T-helper 2 cell treated with Interferon-gamma antibody and Interleukin-4, amounts not matched to agents 100 ng/mL and 5 ng/mL, for 36 hours (primary cell): ENCODE measurements at regions not wholly inside any gene's neighbourhood (a gene's known extent, or its start where the extent isn't known, plus 50 kb on each side); places are given as distances from the start of the nearest gene placed in this dataset.
"Not testable (repeated sequence)": the region's sequence is repeated elsewhere in the genome, so short reads cannot be mapped to it uniquely, and the experiment has no call there.

Source experiments
- intact Hi-C: fragments of 100-400 bp; cut with micrococcal nuclease; formaldehyde crosslinking; loops from one replicate; pipeline ENCODE4 v1.15.1; 2023

DNA sequence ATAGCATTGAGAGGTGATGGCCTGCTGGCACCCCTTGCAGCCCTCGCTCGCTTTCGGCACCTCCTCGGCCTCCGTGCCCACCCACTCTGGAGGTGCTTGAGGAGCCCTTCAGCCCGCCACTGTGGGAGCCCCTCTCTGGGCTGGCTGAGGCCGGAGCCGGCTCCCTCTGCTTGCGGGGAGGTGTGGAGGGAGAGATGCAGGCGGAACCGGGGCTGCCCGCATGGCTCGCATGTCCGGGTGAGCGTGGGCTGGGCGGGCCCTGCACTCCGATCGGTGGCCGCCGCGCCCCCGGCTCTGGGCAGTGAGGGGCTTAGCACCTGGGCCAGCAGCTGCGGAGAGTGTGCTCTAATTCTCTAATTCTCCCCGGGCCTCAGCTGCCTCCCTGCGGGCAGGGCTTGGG lies 101.1 kb downstream of the KIF4B start:
- intact Hi-C loops = no loop called here

DNA sequence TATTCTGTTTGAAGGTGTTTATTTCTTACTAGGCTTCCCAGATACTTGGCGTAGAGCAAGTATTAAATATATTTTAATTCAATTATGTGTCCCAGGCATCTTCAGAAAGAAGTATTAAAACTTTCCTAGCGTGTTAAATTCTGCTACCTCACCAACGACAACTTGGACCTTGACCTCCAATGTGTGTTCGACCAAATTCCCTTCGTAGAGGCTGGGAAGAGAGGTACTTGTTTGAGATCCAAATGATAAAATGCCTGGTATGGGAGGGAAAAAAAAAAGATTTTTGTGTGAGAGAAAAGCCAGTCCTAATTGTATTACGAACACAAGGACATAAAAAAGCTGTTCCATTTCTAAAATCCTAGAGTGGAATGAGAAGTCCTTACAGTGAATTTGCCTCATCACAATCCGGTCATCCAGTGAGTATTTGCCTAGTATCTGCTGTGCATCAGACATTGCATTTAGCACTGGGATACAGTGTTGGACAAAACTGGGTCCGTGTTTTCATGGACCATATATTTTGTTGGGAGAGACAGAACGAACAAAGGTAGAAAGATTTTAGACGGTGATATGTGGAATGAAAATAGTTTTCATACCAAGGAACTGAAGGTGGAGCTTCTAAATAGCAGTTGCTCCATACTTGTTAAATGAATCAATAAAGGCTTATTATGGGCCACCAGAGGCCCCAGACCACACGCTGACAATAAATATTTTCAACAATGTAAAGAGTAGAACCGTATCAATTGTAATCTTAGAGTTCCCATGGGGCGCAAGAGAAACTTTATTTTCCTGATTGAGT lies 103.1 kb downstream of the KIF4B start:
- intact Hi-C loops = no loop called here

DNA sequence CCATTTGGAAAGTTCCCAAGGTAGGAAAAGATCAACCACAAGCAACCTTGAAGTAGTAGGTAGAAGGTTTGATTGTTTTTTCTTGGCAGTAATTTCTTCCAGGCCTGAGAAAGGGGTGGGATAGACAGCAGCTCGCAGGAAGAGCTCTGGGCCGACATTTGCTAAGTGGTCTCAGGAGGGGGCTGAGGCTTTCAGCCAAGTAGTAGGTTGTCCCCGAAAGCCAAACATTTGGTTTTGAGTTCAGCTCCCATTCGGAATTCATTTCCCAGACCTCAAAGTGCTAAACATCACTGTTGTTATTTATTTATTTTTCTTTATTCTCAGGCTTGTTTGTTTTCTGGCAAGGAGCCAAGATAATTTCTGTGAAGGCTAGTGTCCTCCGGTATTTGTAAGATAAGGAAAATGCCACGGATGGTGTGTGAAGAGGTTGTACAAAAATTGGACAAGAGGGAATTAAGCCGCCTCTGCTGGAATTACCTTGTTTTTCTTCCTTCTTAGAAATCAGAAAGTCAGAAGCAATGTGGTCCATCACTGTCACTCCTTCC lies 112.1 kb downstream of the KIF4B start:
- intact Hi-C loops = no loop called here

DNA sequence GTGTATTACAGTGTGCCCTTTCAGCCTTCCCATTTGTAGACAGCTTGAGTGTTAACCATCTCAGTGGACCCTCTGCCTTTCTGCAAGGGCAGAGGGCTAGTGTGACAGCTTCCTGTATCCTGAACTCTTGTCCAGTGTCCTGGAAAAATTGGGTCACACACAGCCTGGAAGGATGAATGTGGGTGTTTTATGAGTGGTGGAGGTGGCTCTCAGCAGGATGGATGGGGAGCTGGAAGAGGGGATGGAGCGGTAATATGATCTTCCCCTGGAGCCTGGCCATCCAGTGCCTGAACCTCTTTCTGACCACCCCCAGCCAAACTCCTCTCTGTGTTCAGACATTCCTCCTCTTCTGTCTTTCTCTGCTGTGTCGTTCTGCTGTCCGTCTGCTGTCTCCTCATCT lies 113.0 kb downstream of the KIF4B start:
- intact Hi-C loops = no loop called here

DNA sequence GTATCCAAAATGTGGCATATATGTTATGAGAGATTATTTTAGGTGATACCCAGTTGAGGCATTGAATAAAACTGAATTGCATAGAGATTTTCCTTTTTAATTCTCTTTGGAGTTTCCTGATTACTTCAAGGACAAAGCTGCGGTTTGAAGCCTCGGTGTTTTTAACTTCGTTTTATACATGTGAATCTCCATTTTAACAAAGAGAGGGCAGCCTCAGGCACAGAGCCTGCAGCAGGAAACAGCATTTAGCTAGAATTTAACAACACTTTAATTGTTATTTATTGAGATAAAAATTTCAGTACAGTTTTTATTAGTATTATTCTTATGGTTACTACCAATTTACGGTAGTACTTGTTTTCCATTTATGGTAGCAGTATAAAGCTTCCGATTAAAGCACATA lies 114.0 kb downstream of the KIF4B start:
- intact Hi-C loops = no loop called here

DNA sequence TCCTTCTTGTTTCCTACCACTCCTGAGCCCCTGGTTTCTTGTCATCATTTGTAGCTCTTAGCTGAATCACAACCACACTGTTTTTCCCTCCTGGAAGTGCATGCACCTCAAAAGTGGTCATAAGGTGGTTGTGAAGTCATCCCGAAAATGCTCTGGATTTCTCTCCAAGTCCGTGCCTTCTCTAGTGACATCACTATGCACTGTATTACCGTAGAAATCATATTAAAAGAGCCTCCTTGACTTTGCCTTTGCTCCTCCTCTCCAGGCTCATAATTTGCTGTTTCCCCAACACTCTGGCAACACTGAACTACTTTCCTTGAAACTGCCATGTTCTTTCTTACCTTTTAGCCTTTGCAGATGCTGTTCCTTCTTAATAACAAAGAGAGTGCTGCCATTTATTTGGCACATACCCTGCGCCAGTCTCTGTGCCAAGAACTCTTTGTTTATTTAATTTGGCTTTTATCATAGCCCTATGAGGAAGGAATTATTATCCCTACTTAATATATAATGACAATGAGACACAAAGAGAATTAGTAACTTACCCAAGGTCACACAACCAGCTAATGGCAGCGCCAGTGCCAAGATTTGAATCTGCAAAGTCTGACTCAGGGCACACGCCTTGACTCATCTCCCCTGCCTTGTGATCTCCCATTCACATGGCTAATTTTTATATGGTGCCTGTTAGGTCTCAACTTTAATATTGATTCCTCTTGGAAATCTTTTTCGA lies 115.4 kb downstream of the KIF4B start:
- intact Hi-C loops = no loop called here

DNA sequence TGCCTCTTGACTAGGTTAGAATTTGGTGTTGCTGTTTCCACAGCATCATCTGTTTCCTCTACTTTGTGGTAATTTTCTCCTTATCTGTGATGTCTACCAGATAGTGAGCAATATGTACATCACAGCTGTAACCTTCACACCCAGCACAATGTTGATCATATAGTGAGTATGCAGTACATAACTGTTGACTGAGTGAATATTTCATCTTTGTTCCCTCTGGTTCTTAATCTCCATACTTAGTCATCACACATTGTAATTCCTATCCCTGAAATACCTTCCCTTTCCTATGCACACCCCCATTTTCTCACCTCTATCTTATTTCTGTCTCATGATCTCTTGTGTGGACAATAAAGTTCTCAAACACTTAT lies 115.9 kb downstream of the KIF4B start:
- intact Hi-C loops = no loop called here

DNA sequence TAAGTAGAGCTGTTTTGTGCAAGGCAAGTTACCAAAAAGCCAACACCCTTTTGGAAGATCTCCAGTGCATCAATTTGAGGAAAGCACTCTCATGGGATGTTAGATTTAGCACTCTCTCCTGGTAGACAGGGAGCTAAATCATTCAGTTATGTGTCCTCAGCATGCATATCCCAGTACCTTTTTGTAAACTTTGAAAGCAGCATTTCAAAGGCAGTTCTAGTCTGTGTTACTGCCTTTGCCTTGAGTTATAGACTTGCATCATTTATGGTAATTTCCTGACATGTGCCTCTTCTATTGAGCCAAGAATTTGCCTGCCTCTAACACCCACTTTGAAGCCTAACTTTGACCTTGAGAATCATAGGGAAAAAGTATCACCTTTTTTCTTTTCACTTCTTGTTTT lies 120.6 kb downstream of the KIF4B start:
- intact Hi-C loops = no loop called here

DNA sequence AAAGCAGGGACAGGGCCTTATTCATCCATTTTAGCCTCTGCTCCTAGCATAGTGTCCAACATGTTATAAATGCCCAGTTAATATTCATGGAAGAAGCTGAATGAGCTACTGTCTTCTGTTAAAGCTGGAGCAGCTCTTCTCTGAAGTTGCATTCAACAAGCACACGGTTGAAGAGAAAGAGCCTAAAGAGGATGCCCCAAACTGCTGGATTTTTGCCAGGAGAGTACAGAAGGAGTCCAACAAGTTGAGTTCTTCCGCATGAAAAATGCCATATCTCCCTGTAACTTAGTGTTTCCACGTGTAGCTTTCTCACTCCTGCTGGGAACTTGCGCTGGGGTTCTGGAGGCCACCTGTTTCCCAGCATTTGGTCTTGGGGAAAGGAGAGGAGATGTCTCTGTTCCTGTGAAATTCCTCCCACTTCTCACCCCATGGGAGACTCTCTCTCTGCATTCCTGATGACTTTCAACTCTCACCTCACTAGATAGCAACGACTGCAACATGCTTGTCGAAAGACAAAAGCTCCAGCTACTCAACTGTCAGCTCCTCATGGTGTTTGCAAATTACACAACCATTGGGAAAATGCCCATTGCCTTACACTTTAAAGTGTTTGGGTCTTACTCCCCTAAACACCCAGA lies 122.8 kb downstream of the KIF4B start:
- intact Hi-C loops = no loop called here

DNA sequence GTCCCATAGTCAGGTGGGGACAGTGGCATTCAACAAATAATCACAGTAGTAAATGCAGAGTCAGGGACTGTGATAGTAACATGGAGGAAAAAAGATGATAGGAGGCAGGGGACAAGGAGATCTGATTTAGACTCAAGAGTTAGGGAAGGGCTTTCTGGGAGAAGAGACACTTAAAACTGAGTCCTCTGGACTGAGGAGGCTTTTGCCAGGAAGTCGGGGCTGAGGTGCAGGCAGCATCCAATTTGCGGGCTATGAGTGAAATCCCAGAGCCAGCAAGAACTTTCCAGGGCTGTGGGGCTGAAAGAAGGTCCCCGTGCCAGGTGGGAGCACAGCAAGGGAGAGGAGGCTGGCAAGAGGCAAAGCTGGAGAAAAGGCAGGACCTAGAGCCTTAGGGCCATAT lies 124.1 kb downstream of the KIF4B start:
- intact Hi-C loops = no loop called here

DNA sequence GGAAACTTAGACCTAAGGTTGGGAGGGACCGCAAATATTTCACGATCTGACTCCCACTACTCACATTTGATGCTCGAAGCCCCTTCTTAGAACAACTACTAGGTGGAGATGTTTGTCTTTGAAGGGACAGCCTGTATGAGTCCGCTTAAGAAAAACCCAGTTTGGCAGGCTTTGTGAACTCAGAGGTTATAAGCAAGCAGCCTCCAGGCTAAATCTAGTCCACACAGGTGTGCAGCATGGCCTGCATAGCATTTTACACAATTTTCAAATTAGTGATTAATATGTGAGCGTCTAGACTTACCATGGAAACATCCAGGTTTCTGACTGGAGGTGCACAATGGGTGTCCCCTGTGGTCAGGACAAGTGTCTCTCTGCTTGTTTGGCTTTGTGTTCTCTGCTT lies 127.1 kb downstream of the KIF4B start:
- intact Hi-C loops = no loop called here

DNA sequence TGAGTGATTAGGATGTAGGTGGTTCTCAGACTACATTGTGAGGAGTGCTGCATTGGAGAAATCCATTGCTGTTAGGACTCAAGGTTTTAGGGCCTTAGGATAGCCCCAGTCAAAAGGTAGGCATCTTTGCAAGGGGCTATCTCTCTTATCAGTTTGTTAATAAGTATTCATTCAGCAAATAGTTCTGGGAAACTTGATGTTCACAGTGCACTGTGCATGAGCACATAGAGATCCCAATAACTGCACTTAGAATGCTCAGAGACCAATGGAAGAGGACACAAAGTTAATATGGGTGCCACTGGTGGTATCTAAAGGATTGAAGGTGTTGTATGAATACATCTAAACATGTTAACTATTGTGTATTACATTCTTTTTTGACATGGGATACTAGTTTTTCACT lies 131.4 kb downstream of the KIF4B start:
- intact Hi-C loops = loop anchor here (5.0 kb wide), 1 partner anchor 198 kb away; no protein-coding TSS in a partner anchor

DNA sequence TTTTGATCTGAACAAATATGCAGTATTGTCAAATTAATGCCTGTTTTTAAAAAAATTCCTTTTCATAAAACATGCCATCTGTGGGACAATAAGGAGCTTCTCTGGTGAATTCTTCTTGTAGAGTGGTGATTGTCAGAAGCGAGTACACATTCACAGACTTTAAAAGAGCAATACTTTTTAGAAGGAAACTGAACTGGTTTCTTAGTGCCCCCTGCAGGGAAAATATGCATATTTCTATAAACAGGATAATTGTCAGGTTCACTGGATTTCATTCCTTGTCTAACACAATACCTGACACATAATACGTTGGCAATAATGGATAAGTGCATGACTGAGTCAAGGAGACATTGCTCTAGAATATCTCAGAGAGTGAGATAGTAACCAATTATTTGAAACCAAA lies 133.7 kb downstream of the KIF4B start:
- intact Hi-C loops = loop anchor here (5.0 kb wide), 1 partner anchor 200 kb away; no protein-coding TSS in a partner anchor

DNA sequence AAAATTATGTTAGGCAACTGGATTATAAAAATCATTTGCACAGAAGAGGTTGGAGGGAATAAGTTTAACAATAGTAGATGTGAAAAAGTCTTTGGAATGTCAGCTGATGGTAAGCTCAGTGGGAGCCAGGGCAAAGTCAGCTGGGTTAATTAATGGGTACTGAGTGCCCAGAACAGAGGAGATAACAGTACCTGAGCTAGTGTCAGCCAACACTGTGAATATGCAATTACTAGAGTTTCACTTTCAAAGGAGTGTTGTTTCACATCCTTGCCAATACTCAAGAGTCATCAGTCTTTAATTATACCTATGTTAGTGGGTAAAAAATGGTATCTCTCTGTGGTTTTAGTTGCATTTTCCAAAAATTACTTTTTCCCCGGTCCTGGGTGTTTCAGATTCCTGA lies 135.1 kb downstream of the KIF4B start:
- intact Hi-C loops = loop anchor here (5.0 kb wide), 1 partner anchor 201 kb away; no protein-coding TSS in a partner anchor

DNA sequence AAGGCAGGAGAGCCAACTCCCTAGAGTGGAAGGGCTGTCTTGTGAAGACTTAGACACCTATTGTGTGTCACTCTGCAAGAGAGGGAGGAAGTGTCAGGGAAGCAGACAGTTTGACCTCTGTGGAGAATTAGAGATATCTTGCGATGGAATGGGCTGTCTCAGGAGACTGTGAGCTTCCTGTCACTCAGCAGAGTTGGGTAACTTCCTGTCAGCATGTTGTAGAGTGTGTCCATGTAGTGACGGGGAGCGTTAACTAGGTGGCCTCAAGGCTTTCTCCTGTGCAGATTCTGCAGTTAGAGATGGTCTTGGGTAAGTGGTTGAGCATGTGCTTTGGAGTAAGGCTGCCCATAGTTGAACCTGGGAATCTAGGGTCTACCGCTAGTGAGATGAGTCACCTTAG lies 136.5 kb downstream of the KIF4B start:
- intact Hi-C loops = no loop called here

DNA sequence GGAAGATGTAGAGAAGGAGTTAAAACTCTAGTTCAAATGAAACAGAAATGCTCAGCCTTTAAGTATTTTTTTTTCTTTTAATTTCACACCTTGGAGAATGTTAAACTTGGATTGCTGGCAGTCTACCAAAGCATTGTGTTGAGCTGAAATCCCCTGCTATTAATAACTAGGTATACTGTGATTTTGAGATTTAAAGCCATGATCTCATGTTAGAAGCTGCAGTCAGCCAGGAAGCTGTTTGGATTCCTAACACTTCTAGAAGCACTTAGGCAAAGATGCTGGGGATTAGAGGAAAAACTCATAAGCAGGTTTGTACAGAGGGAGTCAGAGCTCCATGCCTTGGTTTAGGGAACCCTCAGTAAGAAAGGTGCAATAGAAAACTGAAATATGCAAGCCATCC lies 141.4 kb downstream of the KIF4B start:
- intact Hi-C loops = no loop called here

DNA sequence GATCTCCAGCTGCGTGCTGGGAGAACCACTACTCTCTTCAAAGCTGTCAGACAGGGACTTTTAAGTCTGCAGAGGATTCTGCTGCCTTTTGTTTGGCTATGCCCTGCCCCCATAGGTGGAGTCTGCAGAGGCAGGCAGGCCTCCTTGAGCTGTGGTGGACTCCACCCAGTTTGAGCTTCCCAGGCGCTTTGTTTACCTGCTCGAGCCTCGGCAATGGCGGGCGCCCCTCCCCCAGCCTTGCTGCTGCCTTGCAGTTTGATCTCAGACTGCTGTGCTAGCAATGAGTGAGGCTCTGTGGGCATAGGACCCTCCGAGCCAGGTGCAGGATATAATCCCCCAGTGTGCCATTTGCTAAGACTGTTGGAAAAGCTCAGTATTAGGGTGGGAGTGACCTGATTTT lies 149.5 kb downstream of the KIF4B start:
- intact Hi-C loops = not testable (repeated sequence)

DNA sequence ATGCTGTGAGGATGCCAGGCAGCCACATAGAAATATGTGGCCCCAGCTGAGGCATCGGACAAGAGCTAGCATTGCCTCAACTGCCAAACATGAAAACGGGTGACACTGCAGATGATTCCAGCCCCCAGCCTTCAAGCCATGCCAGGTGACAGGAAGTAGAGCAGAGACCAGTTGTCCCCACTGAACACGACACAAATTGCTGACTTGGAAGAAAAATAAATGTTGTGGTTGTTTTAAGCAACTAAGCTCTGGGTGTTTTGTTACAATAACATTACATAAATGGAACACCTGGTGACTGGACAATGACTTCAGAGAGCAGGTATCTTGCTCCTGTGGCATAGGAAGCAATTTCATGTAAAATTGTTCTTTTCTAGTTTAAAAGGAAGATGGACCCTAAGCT lies 154.2 kb downstream of the KIF4B start:
- intact Hi-C loops = no loop called here

DNA sequence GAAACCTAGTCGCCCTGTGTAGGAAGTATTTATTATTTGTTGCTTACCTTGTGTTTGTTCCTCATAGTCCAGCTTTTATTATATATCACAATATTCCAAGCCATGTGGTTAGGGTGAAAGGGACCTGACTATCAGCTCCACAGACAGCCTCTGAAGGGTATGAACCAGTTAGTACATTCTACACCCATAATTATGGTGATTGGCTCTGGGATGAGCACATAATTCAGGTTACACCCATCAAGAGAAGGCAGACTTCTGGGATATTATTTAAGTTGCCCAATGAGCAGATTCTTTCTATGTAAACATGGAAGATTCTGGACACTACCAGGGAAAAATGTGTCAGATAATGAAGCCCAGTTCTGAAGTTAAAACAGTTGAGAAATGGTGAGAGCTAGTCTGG lies 168.0 kb downstream of the KIF4B start:
- intact Hi-C loops = no loop called here

DNA sequence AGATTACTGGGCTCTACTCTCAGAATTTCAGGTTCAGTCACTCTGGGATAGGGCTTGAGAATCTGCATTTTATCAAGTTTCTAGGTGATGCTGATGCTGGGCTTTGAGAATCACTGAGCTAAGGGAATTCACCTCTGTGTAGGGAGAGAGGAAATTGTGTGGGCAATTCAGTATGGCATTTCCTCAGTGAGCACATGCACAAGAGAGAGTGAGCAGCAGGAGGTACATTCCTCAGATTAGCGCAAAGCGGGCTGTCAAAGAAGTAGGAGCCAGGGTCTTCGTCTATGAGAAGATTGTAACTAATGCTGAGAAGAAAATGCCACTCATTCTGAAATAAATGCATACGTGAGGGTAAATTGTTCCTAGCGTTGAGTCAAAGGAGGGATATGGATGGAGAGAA lies 175.9 kb downstream of the KIF4B start:
- intact Hi-C loops = no loop called here

DNA sequence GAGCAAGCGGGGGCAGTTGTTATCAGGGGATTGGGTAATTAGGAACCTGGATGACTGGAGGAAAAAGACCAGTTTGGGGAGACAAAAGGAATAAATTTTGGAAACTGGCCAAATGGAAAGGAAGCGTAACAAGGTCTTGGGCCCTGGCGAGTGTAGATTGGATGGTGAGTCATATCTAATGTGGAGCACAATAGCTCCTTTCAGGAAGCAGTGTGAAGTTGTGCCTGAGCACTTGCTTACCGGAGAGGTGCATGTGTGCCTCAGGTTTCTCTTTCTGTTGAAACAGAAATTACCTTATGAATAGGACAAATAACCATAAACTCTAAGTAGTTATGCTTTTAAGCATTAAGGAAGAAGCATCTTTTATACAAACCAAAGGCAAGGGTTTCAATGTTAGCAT lies 176.4 kb downstream of the KIF4B start:
- intact Hi-C loops = no loop called here

DNA sequence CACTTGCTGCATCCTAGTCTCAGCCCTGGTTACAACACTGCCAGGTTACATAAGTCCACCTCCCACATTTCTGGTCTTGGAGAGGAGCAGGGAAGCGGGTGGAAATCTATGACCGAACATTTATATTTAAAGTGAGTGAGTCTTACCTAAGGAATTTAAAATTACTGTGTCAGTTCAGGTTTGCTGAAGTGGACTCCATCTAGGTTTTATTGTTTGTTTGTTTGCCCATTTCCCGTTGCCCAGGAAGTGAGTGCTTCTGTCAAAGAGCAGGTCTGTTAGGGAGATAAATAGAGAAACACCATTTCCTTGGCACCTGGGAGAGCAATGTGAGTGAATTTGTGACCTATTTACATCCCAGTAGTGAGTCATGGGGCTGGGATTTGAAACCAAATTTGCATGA lies 179.5 kb downstream of the KIF4B start:
- intact Hi-C loops = no loop called here
